ENCODE measurements at regions not wholly inside any gene's neighbourhood (a gene's known extent, or its start where the extent isn't known, plus 50 kb on each side); places are given as distances from the start of the nearest gene placed in this dataset.

DNA sequence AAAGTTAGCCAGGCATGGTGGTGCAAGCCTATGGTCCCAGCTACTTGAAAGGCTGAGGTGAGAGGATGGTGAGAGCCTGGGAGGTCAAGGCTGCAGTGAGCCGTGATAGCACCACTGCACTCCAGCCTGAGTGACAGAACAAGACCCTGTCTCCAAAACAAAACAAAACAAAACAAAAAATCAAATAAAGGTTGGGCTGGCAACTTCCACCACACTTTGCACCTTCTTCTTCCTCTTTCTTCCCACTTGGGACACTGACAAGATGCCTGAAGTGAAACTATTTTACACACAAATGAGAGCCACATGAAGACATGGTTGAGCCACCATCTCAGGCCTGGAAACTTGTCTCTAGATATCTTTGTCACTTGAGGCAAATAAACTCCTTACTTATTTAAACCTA is 53.8 kb upstream of the CCDC28A start:
- Histone ChIP-seq H3K9me3 (no peaks in the 10 kb centered on the region), H3K4me3 (no peak overlapping the region), H3K27ac (no peak overlapping the region), H3K27me3 (no peaks in the 10 kb centered on the region), H3K36me3 (no peaks in the 10 kb centered on the region), H3K4me1 (no peaks in the 10 kb centered on the region)
- TF ChIP-seq, protein P1, sequence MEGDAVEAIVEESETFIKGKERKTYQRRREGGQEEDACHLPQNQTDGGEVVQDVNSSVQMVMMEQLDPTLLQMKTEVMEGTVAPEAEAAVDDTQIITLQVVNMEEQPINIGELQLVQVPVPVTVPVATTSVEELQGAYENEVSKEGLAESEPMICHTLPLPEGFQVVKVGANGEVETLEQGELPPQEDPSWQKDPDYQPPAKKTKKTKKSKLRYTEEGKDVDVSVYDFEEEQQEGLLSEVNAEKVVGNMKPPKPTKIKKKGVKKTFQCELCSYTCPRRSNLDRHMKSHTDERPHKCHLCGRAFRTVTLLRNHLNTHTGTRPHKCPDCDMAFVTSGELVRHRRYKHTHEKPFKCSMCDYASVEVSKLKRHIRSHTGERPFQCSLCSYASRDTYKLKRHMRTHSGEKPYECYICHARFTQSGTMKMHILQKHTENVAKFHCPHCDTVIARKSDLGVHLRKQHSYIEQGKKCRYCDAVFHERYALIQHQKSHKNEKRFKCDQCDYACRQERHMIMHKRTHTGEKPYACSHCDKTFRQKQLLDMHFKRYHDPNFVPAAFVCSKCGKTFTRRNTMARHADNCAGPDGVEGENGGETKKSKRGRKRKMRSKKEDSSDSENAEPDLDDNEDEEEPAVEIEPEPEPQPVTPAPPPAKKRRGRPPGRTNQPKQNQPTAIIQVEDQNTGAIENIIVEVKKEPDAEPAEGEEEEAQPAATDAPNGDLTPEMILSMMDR (IDR thresholded peaks at IDR 0.05): no peak
- DNase-seq: no peak
- intact Hi-C loops (cut with DNase I; ENCODE audit: low total_unique reads): no loop called here

DNA sequence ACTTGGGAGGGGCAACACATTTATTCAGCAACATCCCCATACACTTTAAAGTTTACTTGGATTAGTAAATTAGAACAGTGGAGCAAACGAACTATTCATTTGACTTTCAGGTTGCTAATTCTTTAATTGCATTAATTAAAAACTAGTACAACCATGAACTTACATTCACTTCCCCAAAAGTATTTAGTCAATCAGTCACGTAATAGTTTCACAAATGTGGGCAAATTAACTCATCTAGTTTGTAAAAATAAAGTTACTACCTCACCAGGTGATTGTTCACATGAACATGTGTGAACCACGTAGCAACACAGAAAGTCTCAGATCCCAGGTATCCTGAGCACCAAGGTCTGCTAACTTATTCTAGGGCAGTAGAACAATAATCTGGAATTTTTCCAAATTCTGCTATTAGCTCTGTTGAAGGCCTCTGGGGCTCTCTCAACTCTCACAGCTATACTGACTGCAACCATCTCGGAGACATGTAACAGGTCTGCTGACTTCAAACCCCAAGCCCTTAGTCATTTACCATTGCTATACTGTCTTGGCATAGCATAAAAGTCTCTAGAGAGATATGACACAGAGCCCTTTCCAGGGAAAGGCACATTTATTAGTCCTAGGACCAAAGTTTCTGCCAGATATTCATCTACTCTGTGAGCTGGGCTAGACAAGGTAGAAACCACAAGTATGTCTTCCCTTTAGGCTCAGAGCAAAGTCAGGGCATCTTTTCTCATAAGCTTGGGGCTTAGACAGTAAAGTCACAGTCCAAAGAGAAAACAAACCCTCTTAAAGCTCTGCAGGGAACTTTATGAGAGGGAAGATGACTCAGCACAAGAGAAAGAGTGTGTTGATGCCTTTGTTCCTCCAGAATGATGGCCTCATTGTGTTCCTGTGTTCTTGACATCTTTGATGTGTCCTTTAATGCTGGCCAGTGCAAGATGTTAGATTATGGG is 50.9 kb upstream of the CCDC28A start:
- Histone ChIP-seq H3K36me3 (no peaks in the 10 kb centered on the region), H3K4me1 (no peaks in the 10 kb centered on the region), H3K27ac (no peak overlapping the region), H3K27me3 (no peaks in the 10 kb centered on the region), H3K4me3 (no peak overlapping the region), H3K9me3 (no peaks in the 10 kb centered on the region)
- TF ChIP-seq POLR2A (IDR thresholded peaks at IDR 0.05): no peak
- TF ChIP-seq, protein P1 (IDR thresholded peaks at IDR 0.05): no peak
- DNase-seq: no peak
- intact Hi-C loops (cut with DNase I; ENCODE audit: low total_unique reads): no loop called here

Measured in uterus (tissue), 3 donors.